T-helper 1 cell treated with Interleukin-12 subunit alpha and Interleukin-12 subunit beta and Interleukin-4 antibody, amounts not matched to agents 30 μg/mL and 1 μg/mL, for 36 hours (primary cell): ENCODE measurements at regions not wholly inside any gene's neighbourhood (a gene's known extent, or its start where the extent isn't known, plus 50 kb on each side); places are given as distances from the start of the nearest gene placed in this dataset.

ENCODE experiments used
- H3K27ac Mint-ChIP-seq: one replicate; pipeline ENCODE4 v1.8.0; 2021; ENCODE audit warnings: mild to moderate bottlenecking, mixed read lengths
- H3K27me3 Mint-ChIP-seq: one replicate; pipeline ENCODE4 v1.8.0; 2021; ENCODE audit warnings: low read depth, mixed read lengths
- H3K36me3 Mint-ChIP-seq: one replicate; pipeline ENCODE4 v1.8.0; 2021; ENCODE audit warnings: low read depth, mixed read lengths
- H3K4me1 Mint-ChIP-seq: one replicate; pipeline ENCODE4 v1.8.0; 2021; ENCODE audit warnings: low read depth, mixed read lengths
- H3K4me3 Mint-ChIP-seq: one replicate; pipeline ENCODE4 v1.8.0; 2021; ENCODE audit warnings: mild to moderate bottlenecking, moderate library complexity, mixed read lengths
- H3K9me3 Mint-ChIP-seq: one replicate; pipeline ENCODE4 v1.8.0; 2021; ENCODE audit warnings: mixed read lengths

- no peak overlapping the region for H3K4me3 Mint-ChIP-seq
- H3K27ac Mint-ChIP-seq = no peak overlapping the region
- H3K4me1 Mint-ChIP-seq = no peaks in the 10 kb centered on the region
- no peaks in the 10 kb centered on the region for H3K36me3 Mint-ChIP-seq
- H3K9me3 Mint-ChIP-seq = no peaks in the 10 kb centered on the region
- H3K27me3 Mint-ChIP-seq = no peaks in the 10 kb centered on the region
These were observed 190.1 kb upstream of the GNPDA2 start for GRCh38 chr4:44916411-44916810.

- H3K27me3 Mint-ChIP-seq = no peaks in the 10 kb centered on the region
- H3K9me3 Mint-ChIP-seq = no peaks in the 10 kb centered on the region
- no peaks in the 10 kb centered on the region for H3K4me1 Mint-ChIP-seq
These were observed 188.4 kb upstream of the GNPDA2 start for GRCh38 chr4:44914748-44915147.

GRCh38 chr4:44914223-44914622 lies 187.9 kb upstream of the GNPDA2 start:
- H3K9me3 Mint-ChIP-seq = no peaks in the 10 kb centered on the region
- H3K36me3 Mint-ChIP-seq = no peaks in the 10 kb centered on the region
- no peaks in the 10 kb centered on the region for H3K4me1 Mint-ChIP-seq
- H3K27ac Mint-ChIP-seq = no peak overlapping the region
- H3K27me3 Mint-ChIP-seq = no peaks in the 10 kb centered on the region
- no peak overlapping the region for H3K4me3 Mint-ChIP-seq

More at GRCh38 chr4:44914748-44915147, 188.4 kb upstream of the GNPDA2 start:
- no peak overlapping the region for H3K4me3 Mint-ChIP-seq
- H3K36me3 Mint-ChIP-seq = no peaks in the 10 kb centered on the region
- H3K27ac Mint-ChIP-seq = no peak overlapping the region

GRCh38 chr4:44912980-44913379 lies 186.6 kb upstream of the GNPDA2 start:
- H3K27me3 Mint-ChIP-seq = no peaks in the 10 kb centered on the region
- H3K4me3 Mint-ChIP-seq = no peak overlapping the region
- no peak overlapping the region for H3K27ac Mint-ChIP-seq
- H3K4me1 Mint-ChIP-seq = no peaks in the 10 kb centered on the region
- no peaks in the 10 kb centered on the region for H3K9me3 Mint-ChIP-seq
- H3K36me3 Mint-ChIP-seq = no peaks in the 10 kb centered on the region

GRCh38 chr4:44908565-44908964 lies 182.2 kb upstream of the GNPDA2 start:
- Mint-ChIP-seq H3K36me3 (no peaks in the 10 kb centered on the region), H3K4me3 (no peak overlapping the region), H3K4me1 (no peaks in the 10 kb centered on the region), H3K9me3 (no peaks in the 10 kb centered on the region), H3K27ac (no peak overlapping the region), H3K27me3 (no peaks in the 10 kb centered on the region)

- no peak overlapping the region for H3K27ac Mint-ChIP-seq
These were observed 145.9 kb upstream of the GNPDA2 start for GRCh38 chr4:44872246-44872645.

GRCh38 chr4:44871133-44871532 lies 144.8 kb upstream of the GNPDA2 start:
- no peaks in the 10 kb centered on the region for H3K4me1 Mint-ChIP-seq
- H3K9me3 Mint-ChIP-seq = no peaks in the 10 kb centered on the region
- H3K27ac Mint-ChIP-seq = no peak overlapping the region
- no peak overlapping the region for H3K4me3 Mint-ChIP-seq
- no peaks in the 10 kb centered on the region for H3K36me3 Mint-ChIP-seq
- no peaks in the 10 kb centered on the region for H3K27me3 Mint-ChIP-seq

More at GRCh38 chr4:44872246-44872645, 145.9 kb upstream of the GNPDA2 start:
- Mint-ChIP-seq H3K36me3 (no peaks in the 10 kb centered on the region), H3K4me3 (no peak overlapping the region), H3K4me1 (no peaks in the 10 kb centered on the region), H3K9me3 (no peaks in the 10 kb centered on the region), H3K27me3 (no peaks in the 10 kb centered on the region)

GRCh38 chr4:44869985-44870384 lies 143.6 kb upstream of the GNPDA2 start:
- Mint-ChIP-seq H3K4me1 (no peaks in the 10 kb centered on the region), H3K36me3 (no peaks in the 10 kb centered on the region), H3K9me3 (no peaks in the 10 kb centered on the region), H3K27me3 (no peaks in the 10 kb centered on the region), H3K4me3 (no peak overlapping the region), H3K27ac (no peak overlapping the region)

- H3K36me3 Mint-ChIP-seq = no peaks in the 10 kb centered on the region
- no peaks in the 10 kb centered on the region for H3K27me3 Mint-ChIP-seq
- H3K4me3 Mint-ChIP-seq = no peak overlapping the region
- H3K4me1 Mint-ChIP-seq = no peaks in the 10 kb centered on the region
- no peak overlapping the region for H3K27ac Mint-ChIP-seq
- no peaks in the 10 kb centered on the region for H3K9me3 Mint-ChIP-seq
These were observed 143.0 kb upstream of the GNPDA2 start for GRCh38 chr4:44869222-44869882.

- Mint-ChIP-seq H3K4me3 (no peak overlapping the region), H3K36me3 (no peaks in the 10 kb centered on the region), H3K4me1 (no peaks in the 10 kb centered on the region), H3K9me3 (no peaks in the 10 kb centered on the region), H3K27ac (no peak overlapping the region), H3K27me3 (no peaks in the 10 kb centered on the region)
These were observed 135.4 kb upstream of the GNPDA2 start for GRCh38 chr4:44861756-44862155.

GRCh38 chr4:44859477-44859876 lies 133.1 kb upstream of the GNPDA2 start:
- no peaks in the 10 kb centered on the region for H3K9me3 Mint-ChIP-seq
- no peak overlapping the region for H3K4me3 Mint-ChIP-seq
- H3K4me1 Mint-ChIP-seq = no peaks in the 10 kb centered on the region
- H3K36me3 Mint-ChIP-seq = no peaks in the 10 kb centered on the region
- H3K27me3 Mint-ChIP-seq = no peaks in the 10 kb centered on the region
- no peak overlapping the region for H3K27ac Mint-ChIP-seq

GRCh38 chr4:44848466-44848865 lies 122.1 kb upstream of the GNPDA2 start:
- Mint-ChIP-seq H3K4me1 (no peaks in the 10 kb centered on the region), H3K9me3 (peaks cover 6% of the 10 kb centered on the region), H3K4me3 (no peak overlapping the region), H3K27me3 (no peaks in the 10 kb centered on the region), H3K27ac (no peak overlapping the region), H3K36me3 (no peaks in the 10 kb centered on the region)

GRCh38 chr4:44845993-44846392 lies 119.6 kb upstream of the GNPDA2 start:
- Mint-ChIP-seq H3K4me1 (no peaks in the 10 kb centered on the region), H3K27me3 (no peaks in the 10 kb centered on the region), H3K4me3 (no peak overlapping the region), H3K9me3 (peaks cover 6% of the 10 kb centered on the region), H3K27ac (no peak overlapping the region), H3K36me3 (no peaks in the 10 kb centered on the region)

- Mint-ChIP-seq H3K9me3 (peaks cover 4% of the 10 kb centered on the region), H3K4me1 (no peaks in the 10 kb centered on the region), H3K36me3 (no peaks in the 10 kb centered on the region), H3K27ac (no peak overlapping the region), H3K27me3 (no peaks in the 10 kb centered on the region), H3K4me3 (no peak overlapping the region)
These were observed 119.0 kb upstream of the GNPDA2 start for GRCh38 chr4:44845309-44845708.

GRCh38 chr4:44842531-44842930 lies 116.2 kb upstream of the GNPDA2 start:
- no peaks in the 10 kb centered on the region for H3K36me3 Mint-ChIP-seq
- no peaks in the 10 kb centered on the region for H3K9me3 Mint-ChIP-seq
- no peaks in the 10 kb centered on the region for H3K27me3 Mint-ChIP-seq
- H3K4me3 Mint-ChIP-seq = no peak overlapping the region
- no peaks in the 10 kb centered on the region for H3K4me1 Mint-ChIP-seq
- H3K27ac Mint-ChIP-seq = no peak overlapping the region

- H3K4me3 Mint-ChIP-seq = no peak overlapping the region
- H3K9me3 Mint-ChIP-seq = no peaks in the 10 kb centered on the region
- H3K4me1 Mint-ChIP-seq = no peaks in the 10 kb centered on the region
- H3K36me3 Mint-ChIP-seq = no peaks in the 10 kb centered on the region
- H3K27me3 Mint-ChIP-seq = no peaks in the 10 kb centered on the region
- H3K27ac Mint-ChIP-seq = no peak overlapping the region
These were observed 91.6 kb upstream of the GNPDA2 start for GRCh38 chr4:44817930-44818329.
